NAMALWA (cell line): ENCODE measurements at regions not wholly inside any gene's neighbourhood (a gene's known extent, or its start where the extent isn't known, plus 50 kb on each side); places are given as distances from the start of the nearest gene placed in this dataset.

Experiments
- DNase-seq: peaks from one replicate; pipeline ENCODE4 v3.0.0-alpha.2; 2015; ENCODE audit warnings: low spot score

- DNase-seq = no peak
Measured at GRCh38 chr20:57762531-57763234, 52.9 kb upstream of the PMEPA1 start.

GRCh38 chr20:57761413-57761734, 51.6 kb upstream of the PMEPA1 start:
- no peak for DNase-seq

DNA sequence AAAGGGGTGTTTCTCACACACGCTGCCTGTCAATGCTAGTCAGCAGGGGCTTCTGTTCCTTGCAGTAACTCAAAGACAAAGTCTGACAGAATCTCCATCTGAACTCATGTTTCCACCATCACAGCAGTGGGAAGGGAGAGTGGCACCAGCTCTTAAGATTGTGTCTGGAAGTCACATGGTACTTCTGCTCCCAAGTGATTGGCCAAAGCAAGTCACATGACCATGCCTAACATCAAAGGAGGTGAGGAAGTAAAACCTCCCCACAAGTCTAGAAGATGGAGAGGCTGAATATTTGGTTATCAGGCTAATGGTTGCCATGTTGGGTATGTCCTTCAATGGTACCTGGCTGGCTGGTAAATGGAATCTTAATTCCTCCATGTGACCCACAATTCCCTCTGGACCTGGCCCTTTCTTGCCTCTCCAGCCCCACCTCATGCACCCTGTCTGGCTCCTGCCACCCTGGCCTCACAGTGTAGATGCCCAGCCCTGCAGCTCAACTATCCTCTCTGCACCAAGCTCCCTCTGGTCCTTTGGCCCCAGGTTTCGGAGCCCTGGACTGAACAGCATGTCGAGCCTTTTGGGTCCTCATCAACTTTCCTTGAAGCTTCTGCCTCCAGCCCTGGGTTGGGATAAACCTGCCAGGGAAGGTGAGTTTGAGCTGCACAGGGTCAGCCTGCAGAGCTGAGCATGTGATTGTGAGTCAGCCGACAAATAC, 51.0 kb upstream of the PMEPA1 start:
- peak; percentile 61 for DNase-seq

GRCh38 chr20:57759724-57760123, 49.9 kb upstream of the PMEPA1 start:
- DNase-seq = no peak
